CD4-positive, alpha-beta T cell treated with Interleukin-1 beta for 1 hour (primary cell): ENCODE measurements at regions not wholly inside any gene's neighbourhood (a gene's known extent, or its start where the extent isn't known, plus 50 kb on each side); places are given as distances from the start of the nearest gene placed in this dataset.
"Not testable (repeated sequence)": the region's sequence is repeated elsewhere in the genome, so short reads cannot be mapped to it uniquely, and the experiment has no call there.

Experiments
- DNase-seq, 2 donors: peaks; one replicate each; pipeline ENCODE4 v3.0.0-alpha.2; 2020 to 2022

DNA sequence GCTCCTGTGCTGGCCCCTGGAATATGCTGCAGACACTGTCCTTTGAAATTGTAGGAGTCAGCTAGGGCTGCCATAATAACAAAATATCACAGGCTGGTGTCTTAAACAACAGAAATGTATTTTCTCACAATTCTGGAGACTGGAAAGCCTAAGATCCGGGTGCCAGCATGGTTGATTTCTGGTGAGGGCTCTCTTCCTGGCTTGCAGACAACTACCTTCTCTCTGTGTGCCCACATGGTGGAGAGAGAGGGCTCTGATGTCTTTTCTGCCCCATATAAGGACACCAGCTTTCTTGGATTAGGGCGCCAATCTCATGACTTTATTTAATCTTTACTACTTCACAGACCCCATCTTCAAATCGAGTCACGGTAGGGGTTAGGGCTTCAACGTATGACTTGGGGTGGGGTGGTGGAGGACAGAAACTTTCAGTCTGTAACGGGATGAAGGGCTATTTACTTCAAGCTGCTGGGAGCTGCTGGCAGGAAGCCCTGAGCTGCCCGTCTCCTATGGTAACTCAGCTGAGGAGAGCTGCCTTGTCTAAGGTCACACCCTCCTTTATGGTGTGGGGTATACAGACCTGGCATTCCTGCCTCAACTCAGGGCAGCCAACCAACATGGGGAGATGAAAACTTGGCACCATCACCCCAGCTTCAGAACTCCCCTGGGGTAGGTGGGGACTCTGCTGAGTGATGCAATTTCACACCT, 142.9 kb upstream of the ZBED5 start:
- no peak for DNase-seq

- no peak for DNase-seq
These were observed 140.8 kb upstream of the ZBED5 start for GRCh38 chr11:10998674-10999073.

DNA sequence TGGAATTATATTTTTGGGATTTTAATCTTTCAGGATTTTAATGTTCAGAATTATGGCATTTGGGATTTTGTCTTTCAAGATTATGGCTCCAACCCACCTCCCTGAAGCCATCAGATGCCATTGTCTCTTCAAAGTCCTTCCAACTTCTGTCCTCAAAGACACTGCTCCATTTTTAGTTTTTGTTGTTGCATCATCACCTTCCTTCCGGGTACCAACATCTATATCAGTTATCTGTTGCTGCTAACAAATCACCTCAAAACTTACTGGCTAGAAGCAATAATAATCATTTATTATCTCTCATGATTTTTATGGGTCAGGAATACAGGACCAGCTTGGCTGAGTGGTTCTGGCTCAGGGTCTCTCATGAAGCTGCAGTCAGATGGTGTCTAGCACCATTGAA, 138.8 kb upstream of the ZBED5 start:
- no peak for DNase-seq

DNA sequence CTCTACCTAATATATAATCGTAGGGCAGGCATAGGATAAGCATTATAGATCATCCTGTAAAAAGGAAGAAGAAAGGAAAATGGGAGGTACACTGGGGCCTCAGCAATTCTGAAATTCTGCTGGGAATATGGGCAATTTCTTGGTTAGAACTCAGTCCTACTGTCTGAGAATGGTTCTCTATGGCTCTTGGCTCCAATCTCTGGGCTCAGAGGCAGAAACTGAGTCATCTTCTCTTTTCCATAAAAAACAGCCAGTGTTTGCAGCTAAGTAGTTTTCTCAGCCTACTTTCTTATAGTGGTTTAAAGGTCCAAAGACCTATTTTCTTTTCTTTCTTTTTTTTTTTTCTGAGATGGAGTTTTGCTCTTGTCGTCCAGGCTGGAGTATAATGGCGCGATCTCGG, 135.8 kb upstream of the ZBED5 start:
- DNase-seq, result no peak

DNA sequence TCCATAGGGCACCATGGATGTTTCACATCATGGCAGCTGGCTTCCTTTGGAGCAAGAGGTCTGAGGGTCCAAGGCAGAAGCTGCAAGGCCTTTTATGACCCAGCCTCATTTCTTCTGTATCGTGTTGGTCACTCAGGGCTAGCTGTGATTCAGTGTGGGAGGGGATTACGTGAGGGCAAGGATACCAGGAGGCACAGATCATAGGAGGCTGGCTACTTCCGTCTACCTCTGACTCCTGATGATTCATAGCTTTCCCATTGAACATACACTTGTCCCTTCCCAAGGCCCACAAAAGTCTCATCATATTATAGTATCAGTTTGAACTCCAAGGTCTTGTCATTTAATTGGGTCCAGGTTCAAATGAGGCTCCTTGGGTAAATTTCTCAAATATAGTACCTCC, 135.3 kb upstream of the ZBED5 start:
- no peak for DNase-seq

DNA sequence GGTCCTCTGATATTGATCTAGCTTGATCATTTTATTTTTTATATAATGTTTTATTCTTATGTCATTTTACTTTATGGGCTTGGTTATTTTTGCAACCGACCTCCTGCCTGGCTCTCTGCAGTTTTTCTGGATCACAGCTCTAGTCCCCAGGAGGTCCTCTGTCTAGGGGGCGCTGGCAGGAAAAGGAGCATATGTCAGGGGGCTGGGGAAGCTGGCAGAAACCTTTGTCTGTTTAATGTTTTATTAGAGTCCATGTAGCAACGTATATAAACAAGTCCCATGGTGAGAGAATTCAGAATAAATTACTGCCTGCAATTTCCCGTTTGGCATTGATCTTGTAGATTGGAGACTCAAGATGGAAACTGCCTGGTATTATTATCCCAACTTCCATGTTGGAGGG, 133.5 kb upstream of the ZBED5 start:
- DNase-seq, result no peak

DNA sequence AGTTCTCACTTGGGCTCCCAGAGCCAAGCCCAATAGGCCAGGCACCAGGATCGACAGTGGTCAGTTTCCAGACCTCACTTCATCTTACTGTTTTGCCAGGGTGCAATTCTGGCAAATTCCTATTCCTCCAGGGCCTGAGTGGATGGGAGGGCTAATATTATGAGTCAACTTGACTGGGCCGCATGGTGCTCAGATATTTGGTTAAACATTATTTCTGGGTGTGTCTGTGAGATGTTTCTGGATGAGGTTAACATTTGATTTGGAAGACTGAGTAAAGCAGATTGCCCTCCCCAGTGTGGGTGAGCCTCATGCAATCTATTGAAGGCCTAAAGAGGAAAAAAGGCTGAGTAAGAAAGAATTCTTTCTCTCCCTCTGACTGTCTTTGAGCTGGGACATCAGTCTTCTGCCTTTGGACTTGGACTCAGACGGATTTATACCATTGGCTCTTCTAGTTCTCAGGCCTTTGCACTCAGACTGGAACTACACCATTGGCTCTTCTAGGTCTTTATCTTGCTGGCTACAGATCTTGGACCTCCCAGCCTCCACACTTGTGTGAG, 132.9 kb upstream of the ZBED5 start:
- no peak for DNase-seq

DNA sequence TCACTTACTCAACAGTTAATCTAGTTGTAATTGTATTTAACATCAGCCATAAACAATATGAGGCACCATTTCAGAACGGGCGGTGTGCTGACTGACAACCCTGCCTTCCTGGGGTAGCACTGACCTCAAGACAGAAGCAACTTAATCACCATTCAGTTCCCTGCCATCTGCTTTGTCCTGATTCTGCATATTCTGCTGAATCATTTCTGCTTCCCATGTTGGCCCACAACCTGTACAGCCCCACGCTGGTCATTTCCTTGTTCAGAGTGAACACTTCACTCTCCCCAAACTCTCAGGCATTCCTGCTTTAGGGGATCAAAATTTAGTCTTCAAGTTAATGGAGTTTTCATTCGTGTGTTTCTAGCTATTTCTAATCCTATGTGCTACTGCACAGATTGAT, 132.3 kb upstream of the ZBED5 start:
- no peak for DNase-seq

GRCh38 chr11:10986006-10986405, 128.2 kb upstream of the ZBED5 start:
- no peak for DNase-seq

DNA sequence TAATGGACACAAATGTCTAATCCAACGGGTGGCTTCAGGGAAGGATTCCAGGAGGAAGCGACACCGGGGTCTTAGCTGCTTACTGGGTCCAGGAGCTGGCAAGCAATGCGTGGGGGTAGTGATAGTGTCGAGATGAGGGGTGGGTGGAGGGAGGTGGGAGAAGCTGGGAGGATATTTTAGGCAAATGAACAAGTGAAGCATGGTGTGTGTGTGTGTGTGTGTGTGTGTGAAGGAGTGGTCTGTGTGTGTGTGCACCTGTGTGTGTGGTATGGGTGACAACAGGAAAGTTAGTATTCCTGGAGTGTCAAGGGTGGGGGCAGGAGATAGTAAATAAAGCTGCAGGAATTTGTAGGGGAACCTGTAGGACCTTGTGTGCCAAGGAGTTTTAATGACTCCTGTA, 126.9 kb upstream of the ZBED5 start:
- no peak for DNase-seq

DNA sequence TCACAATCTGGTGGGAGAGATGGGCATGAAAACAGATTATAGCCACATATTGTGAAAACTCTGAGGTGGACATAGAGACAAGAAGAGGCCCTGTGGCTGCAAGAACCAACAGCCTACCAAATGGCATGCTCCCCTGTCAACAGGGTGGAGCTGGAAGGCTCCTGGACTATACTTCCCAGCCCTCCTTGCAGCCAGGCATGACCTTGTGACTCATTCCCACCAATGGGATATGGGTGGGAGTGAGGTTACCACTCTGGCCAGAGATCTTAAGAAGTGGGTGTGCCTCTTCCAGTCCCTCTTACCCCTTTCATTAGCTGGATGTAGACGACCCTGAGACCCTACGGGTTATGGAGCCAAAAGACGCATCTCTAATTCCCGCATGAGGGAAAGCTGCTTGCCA, 126.4 kb upstream of the ZBED5 start:
- no peak for DNase-seq

GRCh38 chr11:10982704-10983510, 125.1 kb upstream of the ZBED5 start:
- DNase-seq, result no peak

DNA sequence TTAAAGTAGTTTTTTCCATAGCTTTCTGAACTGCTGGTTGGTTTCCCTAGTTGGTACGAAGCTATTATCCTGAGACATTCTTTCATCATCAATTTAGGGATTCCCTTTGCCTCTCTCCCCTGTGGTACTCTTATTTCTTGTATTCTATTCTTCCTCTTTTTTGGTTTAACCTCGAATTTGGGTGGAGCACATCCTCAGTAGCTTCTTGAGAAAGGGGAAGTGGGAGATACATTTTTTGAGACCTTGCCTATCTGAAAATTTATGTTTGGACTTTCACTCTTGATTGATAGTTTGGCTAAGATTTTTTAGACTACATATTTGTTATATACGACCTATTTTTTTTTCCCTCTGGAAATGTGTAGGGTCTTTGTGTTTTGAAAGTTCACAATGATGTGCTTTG, 121.7 kb upstream of the ZBED5 start:
- DNase-seq, result no peak

GRCh38 chr11:10978198-10978597, 120.3 kb upstream of the ZBED5 start:
- no peak for DNase-seq

GRCh38 chr11:10975287-10975721, 117.5 kb upstream of the ZBED5 start:
- no peak for DNase-seq

DNA sequence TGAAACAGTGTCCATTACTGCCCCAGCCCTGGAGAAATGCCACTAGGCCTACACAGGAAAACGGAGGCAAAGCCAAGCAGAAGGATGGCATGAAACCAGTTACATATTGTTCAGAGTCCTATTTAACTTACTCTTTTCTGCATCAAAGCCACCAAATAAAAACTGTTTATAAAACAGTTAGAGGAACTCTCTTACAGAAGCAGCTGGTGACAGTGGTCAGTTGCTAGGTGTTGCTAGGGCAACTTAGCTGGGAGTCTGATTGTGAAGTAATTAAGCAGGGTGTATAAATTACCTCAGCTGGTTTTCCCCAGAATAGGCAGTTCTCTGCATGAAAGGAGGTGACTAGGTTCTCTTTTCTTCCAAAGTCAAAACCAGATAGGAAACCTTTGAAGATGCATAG, 115.6 kb upstream of the ZBED5 start:
- peak in 1 of 2 donors; percentile 11 for DNase-seq

DNA sequence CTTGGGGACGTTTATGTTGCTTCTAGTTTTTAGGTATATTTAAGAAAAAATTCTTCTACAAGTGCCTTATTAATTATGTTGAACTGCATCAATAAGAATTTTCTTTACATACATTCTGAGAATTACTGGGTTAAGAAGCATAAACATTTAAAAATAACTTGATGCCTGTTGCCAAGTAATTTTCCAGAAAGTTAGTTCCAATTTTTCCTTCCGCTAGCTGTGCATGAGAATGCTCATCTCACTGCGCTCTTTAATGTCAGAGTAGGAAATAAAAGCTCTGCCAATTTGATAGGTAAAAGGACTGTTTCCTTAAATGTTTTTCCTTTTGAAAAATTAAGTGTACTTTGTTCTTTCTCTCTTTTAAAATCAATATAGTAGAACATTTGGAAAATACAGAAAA, 113.1 kb upstream of the ZBED5 start:
- DNase-seq, result no peak

DNA sequence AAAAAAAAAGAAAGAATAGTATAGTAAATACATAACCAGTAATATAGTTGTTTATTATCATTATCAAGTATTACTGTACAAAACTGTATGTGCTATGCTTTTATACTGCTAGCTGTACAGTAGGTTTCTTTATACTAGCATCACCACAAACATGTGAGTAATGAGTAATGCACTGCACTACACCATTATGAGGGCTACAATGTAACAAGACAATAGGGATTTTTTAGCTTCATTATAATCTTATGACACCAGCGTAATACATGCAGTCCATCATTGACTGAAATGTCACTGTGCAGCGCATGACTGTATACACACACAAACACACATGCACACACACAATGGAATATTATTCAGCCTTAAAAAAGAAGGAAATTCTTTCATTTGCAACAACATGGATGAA, 111.5 kb upstream of the ZBED5 start:
- DNase-seq, result no peak

DNA sequence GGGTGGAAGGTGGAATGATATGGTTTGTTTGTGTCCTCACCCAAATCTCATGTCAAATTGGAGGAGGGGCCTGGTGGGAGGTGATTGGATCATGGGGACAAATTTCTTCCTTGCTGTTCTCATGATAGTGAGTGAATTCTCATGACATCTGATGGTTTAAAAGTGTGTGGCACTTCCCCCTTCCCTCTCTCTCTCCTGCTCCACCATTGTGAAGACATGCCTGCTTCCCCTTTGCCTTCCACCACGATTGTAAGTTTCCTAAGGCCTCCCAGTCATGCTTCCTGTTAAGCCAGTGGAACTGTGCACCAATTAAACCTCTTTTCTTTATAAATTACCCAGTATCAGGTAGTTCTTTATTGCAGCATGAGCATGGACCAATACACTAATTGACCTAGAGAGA, 99.0 kb upstream of the ZBED5 start:
- DNase-seq, result not testable (repeated sequence)

- DNase-seq, result no peak
These were observed 97.8 kb upstream of the ZBED5 start for GRCh38 chr11:10955616-10956015.

- no peak for DNase-seq
These were observed 96.3 kb upstream of the ZBED5 start for GRCh38 chr11:10954184-10954583.

- no peak for DNase-seq
These were observed 95.0 kb upstream of the ZBED5 start for GRCh38 chr11:10952872-10953271.

DNA sequence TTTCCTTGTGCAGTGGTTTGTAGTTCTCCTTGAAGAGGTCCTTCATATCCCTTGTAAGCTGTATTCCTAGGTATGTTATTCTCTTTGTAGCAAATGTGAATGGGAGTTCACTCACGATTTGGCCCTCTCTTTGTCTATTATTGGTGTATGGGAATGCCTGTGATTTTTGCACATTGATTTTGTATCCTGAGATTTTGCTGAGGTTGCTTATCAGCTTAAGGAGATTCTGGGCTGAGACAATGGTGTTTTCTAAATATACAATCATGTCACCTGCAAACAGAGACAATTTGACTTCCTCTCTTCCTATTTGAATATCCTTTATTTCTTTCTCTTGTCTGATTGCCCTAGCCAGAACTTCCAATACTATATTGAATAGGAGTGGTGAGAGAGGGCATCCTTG, 90.1 kb upstream of the ZBED5 start:
- DNase-seq, result not testable (repeated sequence)

- DNase-seq, result no peak
These were observed 88.2 kb upstream of the ZBED5 start for GRCh38 chr11:10946072-10946471.
